ENCODE measurements at regions not wholly inside any gene's neighbourhood (a gene's known extent, or its start where the extent isn't known, plus 50 kb on each side); places are given as distances from the start of the nearest gene placed in this dataset.

DNA sequence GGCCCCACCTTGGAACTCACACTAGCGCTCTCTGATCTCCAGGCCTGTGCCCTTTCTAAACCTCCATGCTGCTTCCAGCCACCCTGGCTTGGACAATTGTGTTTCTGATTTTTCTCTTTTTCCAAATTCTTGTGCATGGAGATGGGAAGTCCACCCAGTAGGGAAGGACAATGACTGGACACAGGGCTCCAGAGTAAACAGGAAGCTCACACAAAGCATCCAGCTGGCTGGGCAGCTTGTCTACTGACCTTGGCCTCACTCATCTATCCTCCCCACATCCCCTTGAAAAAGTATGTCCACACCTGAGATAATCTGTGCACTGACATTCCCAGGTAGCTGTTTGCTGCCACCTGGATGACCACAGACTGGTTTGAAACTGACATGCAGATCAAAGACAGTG is 331.2 kb upstream of the MAF start:
- no peak for DNase-seq

- DNase-seq: no peak
Measured at GRCh38 chr16:79929260-79929965, 328.9 kb upstream of the MAF start.

DNA sequence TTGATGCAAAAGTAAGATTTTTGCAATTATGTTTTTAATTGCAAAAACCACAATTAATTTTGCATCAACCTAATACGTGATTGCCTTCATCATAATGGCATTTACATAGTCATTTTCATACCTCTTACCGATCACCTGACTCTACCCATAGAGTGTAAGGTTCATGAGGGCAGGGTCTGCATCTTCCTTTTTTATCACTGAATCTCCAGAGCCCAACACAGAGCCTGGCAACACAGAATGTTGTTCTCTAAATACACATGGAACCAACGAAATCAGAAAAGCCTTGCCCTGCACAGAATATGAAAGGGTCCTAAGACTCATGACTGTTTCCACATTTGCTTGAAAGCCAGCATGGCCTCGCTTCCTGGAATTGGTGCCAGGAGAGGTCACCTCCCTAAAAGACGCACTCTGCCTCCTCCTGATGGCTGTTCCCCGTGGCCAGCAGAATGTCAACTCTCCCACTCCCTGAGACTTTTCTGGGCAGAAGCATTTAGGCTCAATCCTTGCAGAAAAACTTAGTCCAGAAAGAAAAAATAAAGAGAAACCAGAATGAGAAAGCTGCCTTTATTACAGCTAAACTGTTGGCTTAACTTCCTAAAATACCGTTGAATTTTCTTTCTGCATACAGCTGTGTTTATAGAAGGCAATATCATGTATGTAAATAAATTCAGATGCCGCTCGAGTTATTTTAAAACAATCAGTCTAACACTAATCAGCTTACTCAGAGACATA is 327.8 kb upstream of the MAF start:
- DNase-seq: no peak

GRCh38 chr16:79926451-79927205 is 326.1 kb upstream of the MAF start:
- no peak for DNase-seq

- no peak for DNase-seq
Measured at GRCh38 chr16:79923431-79923830, 322.9 kb upstream of the MAF start.

DNA sequence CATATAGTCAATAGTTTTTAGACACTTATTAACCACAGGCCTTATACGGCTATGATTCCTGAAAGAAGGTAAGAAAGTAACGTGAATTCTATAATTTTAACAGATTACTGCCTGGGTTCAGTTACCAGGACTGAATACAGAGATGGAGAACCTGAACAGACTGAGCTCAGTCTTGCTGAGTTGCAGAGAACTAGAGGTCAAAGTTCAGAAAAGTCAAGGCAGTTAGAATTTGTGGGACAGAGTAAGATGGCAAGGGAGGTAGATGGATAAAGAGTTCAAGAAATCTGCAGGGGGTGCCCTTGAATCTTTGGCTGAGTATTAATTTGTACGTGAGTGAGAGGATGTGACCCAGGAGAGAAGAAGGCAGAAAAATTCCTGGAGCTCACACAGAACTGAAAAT is 320.1 kb upstream of the MAF start:
- DNase-seq: no peak

DNA sequence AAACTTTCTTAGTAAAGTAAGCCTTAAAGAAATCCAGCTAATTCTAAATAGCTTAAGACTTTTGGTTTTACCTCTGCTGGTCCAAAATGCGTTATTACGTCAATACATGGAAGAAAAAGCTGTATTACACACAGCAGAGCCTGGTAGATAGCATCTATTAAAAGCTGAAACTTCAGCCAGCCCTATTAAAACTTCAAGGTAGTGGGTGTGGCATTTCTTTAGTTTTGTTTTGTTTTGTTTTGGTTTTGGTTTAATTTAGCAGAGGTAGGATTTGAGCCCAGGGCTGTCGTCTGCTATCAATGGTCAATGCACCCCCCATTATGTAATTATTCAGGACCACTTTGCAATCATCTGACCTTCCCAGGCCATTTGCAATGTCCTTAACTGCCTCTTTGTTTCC is 318.4 kb upstream of the MAF start:
- no peak for DNase-seq

DNA sequence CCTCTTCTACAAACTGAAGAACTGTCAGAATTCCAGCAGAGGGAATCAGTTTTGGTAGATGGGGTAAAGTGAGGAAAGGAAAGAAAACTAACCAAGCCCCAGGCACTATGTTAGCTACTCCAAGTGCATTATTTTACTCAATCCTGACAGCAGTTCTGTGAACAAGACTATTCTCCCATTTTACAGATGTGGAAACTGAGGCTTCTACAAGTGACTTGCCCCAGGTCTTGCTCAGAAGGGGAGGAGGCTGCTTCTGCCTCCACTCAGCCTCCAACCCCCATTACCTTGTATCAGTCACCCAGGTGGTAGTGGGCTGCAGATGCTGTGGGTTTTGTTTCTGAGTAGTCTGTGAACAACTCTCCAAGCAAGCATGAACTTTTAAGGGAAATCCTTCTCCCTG is 315.2 kb upstream of the MAF start:
- DNase-seq: no peak

- no peak for DNase-seq
Measured at GRCh38 chr16:79914961-79915720, 314.6 kb upstream of the MAF start.

DNA sequence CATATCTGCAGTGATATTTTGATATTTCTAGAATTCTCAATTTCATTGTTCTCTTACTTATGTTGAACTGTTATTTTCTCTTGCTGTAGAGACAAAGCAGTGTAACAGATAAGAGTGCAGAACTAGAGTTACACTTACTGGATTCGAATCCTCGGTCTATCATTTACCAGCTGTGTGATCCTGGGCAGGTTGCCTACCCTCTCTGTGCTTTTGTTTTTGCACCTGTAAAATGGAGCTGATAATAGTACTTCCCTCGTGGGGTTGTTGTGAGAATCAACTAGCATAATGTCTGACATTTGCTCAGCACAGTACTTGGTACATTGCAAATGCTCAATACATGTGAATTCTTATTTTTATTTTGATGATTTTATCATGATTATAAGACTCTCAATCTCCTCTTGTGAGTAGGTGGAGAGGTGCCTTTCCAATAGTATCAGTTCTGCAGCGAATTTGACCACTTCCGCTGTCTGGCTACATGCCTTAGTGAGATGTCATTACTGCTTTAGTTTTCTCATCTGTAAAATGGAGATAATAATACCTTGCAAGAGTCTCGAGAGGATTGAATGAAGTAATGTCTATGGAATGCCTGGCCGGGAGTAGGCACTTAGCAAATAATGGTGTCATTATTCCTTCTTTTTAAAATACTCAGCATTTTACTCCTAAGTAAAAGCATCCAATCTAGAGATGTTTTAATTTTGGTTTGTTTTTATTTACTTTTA is 312.2 kb upstream of the MAF start:
- DNase-seq: no peak

DNA sequence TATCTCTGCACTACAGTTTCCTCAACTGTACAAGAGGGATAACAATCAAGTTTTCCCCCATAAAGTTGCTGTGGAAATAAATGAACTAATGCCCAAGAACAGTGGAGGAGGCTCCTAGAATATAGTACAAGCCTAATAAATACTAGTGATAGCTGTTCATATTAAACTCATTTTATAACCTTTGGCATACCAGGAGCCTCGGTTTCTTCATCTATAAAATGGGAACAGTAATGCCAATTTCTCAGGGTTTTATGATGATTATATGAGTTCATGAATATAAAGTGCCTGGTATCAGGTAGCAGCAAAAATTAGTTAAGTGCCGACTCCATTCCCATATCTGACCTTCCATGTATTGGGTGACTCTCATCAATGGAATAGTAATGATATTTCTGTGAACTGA is 311.1 kb upstream of the MAF start:
- DNase-seq: no peak

- DNase-seq: no peak
Measured at GRCh38 chr16:79909571-79909970, 309.0 kb upstream of the MAF start.

DNA sequence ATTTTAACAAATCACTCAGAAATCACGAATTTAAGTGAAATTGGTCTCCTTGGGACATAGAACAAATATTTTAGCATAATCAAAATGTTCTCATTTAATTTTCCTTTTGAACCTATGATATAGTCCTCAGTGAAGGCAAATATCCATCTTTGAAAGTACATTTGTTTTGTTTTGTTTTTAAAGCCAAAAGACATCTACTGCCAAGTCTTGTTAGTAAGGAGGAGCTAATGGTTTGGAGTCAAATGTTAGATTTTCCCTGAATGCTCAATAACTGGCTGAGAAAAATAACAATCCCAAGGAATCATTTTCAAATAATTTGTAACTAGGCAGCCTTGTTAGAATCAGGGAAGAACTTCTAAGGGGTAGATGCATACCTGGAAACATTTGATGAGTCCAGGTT is 302.9 kb upstream of the MAF start:
- no peak for DNase-seq

DNA sequence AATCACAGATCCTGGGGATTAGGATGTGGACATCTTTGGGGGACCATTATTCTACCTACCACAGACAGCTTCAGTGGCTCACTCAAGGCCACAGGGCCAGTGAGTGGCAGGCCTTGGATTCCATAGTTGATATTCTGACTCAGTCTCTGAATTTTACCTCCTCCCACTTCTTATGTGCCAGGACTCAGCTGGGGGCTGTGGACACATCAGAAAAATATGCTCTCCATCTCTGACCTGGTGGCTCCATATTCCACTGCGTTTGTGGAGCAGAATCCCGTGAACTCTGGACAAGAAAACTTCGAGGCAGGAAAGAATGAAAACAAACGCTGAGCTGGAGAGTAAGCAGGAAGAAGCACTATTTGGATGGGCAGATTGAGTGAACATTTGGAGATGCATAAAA is 301.8 kb upstream of the MAF start:
- DNase-seq: no peak

- DNase-seq: no peak
Measured at GRCh38 chr16:79901522-79901921, 301.0 kb upstream of the MAF start.

DNA sequence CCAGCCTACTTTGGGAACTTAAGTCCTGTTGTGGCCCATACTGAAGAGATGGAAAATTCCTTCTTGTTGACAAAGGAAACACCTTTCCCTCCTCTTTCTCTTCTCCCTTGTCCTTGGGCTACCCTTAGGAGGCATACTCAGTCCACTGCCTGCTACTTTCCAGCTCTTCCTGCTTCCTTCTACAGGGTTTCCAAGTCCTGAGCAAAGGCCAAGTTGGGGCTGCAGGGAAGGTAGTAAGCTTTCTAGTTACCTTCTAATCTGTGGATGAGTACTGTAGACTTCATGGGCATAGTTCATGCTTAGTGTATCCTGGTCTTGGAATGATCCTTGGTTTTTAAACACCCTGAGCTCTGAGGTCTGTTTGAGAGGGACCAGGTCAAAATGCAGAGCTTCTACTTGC is 299.2 kb upstream of the MAF start:
- DNase-seq: no peak

DNA sequence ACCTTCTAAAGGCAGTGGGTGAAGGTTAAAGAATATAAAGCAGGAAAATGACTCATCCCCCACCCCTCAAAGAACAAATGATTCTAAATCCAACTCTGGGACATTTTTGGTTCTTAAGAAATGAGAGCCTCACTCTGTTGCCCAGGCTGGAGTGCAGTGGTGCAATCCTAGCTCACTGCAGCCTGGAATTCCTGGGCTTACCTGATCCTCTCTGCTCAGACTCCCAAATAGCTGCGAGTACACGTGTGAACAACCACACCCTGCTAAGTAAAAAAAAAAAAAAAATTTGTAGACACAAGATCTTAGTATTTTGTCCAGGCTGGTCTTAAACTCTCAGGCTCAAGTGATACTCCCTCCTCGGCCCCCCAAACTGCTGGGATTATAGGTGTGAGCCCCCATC is 298.8 kb upstream of the MAF start:
- DNase-seq: no peak

DNA sequence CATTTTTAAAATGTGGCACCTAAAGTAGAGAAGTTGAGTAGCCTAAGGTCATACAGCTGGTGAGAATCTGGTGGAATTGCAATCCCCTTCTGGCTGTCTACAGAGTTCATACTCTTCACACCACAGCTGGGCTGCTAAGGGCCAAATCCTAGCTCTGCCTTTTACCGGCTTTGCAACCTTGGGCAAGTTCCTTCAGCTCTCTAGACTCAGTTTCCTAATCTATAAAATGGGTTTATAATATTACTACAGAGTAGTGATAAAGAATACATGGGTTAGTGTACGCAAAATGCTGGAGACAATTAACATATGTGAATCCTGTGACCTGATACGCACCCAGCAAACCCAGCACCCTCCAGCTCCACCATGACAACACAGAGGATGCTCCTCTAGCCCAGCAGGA is 298.2 kb upstream of the MAF start:
- DNase-seq: no peak

GRCh38 chr16:79897453-79898146 is 297.1 kb upstream of the MAF start:
- peak; percentile 23 for DNase-seq

DNA sequence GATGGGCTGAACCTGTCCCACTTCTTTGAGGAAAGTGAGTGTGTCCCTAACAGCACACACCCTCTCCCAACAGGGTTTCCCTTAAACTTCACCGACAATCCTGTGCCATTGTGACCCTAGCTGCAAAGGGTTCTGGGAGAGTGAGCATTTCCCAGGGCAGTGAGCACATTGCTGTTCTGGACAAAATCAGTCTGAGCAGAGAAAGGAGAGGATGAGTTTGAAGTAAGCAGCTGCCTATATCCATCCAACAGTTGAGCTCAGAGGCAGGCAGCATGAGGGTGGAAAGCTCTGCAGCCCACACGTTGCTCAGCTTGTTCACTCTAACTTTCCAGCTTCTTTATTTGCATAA is 296.5 kb upstream of the MAF start:
- no peak for DNase-seq

DNA sequence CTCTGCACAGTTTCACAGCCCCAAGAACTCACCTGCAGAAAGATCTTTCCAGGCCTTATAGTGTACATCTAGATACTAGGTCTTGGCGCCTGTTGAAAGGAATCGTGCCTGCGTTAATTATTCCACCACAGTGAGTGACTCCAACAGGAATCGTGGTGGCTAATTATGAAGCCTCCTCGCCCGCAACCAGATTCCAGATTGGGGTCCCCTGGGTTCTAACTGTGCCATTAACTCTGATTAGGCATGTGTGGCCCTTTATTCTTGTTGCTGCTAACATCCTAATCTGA is 295.3 kb upstream of the MAF start:
- no peak for DNase-seq

Measured in renal pelvis (tissue), 1 donor.